ENCODE measurements at regions not wholly inside any gene's neighbourhood (a gene's known extent, or its start where the extent isn't known, plus 50 kb on each side); places are given as distances from the start of the nearest gene placed in this dataset.
"Not testable (repeated sequence)": the region's sequence is repeated elsewhere in the genome, so short reads cannot be mapped to it uniquely, and the experiment has no call there.

GRCh38 chr12:127035011-127035879 lies 1231.7 kb upstream of the TMEM132C start:
- DNase-seq (ENCODE audit: low spot score): no peak
- in situ Hi-C loops (cut with HindIII; ENCODE audit: low sequenced_read_pairs): no loop called here

GRCh38 chr12:127038152-127038551 lies 1228.8 kb upstream of the TMEM132C start:
- in situ Hi-C loops (cut with HindIII; ENCODE audit: low sequenced_read_pairs): no loop called here
- no peak for DNase-seq (ENCODE audit: low spot score)

DNA sequence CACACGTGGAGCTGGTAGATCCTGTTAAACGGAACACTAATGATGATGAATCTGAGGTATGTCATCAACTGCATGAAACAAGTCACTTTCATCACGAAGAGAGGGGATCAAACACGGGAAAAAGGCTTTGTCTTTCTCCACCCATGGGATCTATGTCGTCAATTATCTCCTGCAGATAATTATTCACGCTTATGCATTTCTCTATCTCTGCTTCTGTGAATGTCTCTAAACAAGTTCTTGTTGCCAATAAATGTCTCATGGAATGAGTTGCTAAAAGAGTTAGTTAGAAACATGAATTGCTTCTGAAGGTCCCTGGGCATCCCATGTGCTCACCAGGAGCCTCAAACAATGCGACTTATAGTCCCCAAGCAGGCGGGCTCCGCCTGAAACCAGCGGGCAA lies 1228.2 kb upstream of the TMEM132C start:
- DNase-seq (ENCODE audit: low spot score): no peak
- in situ Hi-C loops (cut with HindIII; ENCODE audit: low sequenced_read_pairs): no loop called here

DNA sequence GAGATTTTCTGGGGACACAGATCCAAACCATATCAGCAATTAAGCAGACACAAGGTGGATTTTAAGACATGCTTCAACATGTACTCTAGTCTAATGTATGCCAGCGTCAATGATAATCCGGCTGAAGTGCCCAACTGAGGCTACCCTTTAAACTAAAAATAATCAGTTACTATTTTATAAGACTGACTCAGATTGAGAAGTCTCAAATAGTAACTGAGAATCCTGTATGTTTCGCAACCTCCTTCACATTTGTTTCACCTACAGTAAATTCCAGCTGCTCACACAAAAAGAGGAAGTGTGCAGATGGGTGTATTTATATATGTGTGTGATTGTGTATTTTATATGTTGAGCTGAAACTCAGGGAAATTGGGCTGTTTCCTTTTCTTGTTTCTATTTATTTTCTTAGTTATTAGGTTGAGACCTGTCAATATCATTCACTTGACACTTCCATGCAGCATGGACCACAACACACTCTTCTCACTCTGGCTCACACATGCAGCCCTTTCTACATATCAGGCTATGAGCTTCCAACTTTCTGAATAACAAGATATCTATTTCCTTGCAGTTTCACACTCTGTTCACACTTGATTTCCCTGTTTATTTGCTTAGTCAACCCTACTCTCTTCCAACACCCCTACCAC lies 1224.9 kb upstream of the TMEM132C start:
- no peak for DNase-seq (ENCODE audit: low spot score)
- in situ Hi-C loops (cut with HindIII; ENCODE audit: low sequenced_read_pairs): no loop called here

GRCh38 chr12:127043731-127044130 lies 1223.2 kb upstream of the TMEM132C start:
- DNase-seq (ENCODE audit: low spot score): no peak
- in situ Hi-C loops (cut with HindIII; ENCODE audit: low sequenced_read_pairs): no loop called here

DNA sequence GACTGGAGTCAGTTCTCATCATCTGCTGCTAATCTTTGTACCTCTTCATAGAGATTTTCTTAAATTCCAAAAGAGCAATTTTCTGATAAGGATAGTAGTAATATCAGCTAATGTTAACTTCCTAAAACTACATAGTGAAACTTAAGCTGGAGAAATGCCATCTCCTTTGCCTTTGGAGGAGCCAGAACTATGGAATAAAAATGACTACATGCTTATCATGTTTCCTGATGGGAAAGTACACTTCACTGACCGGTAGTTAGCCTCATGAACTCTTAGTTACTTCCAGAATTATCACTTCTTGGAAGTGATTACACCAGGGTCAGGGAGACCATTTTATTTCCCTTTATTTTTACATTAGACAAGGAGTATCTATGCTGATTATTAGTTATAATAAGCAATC lies 1222.1 kb upstream of the TMEM132C start:
- in situ Hi-C loops (cut with HindIII; ENCODE audit: low sequenced_read_pairs): no loop called here
- DNase-seq (ENCODE audit: low spot score): no peak

GRCh38 chr12:127046467-127046866 lies 1220.5 kb upstream of the TMEM132C start:
- no peak for DNase-seq (ENCODE audit: low spot score)

DNA sequence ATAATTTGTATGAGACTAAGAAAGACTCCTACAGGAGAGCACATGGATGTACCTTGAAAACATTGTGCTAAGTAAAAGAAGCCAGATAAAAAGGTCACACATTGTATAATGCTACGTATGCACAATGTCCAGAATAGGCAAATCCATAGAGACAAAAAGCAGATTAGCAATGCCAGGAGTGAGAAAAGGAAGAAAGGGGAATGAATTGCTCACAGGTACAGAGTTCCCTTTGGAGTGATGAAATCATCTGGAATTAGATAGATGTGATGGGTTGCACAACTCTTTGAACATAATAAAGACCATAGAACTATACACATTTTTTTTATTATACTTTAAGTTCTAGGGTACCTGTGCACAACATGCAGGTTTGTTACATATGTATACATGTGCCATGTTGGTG lies 1218.9 kb upstream of the TMEM132C start:
- in situ Hi-C loops (cut with HindIII; ENCODE audit: low sequenced_read_pairs): no loop called here
- no peak for DNase-seq (ENCODE audit: low spot score)

More at GRCh38 chr12:127046467-127046866, 1220.5 kb upstream of the TMEM132C start:
- in situ Hi-C loops (cut with HindIII; ENCODE audit: low sequenced_read_pairs): no loop called here

GRCh38 chr12:127048525-127048924 lies 1218.4 kb upstream of the TMEM132C start:
- DNase-seq (ENCODE audit: low spot score); in situ Hi-C loops (cut with HindIII; ENCODE audit: low sequenced_read_pairs): not testable (repeated sequence)

DNA sequence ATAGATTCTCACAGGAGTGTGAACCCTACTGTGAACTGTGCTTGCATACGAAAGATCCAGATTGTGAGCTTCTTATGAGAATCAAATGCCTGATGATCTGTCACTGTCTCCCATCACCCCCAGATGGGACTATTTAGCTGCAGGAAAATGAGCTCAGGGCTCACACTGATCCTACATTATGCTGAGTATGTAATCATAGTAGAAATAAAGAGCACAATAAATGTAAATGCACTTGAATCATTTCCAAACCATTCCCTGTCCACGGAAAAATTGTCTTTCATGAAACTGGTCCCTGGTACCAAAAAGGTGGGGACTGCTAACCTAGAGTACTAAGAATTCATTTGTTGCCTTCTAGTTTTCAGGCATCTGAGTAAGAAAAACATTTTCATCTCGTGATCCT lies 1215.8 kb upstream of the TMEM132C start:
- DNase-seq (ENCODE audit: low spot score): no peak
- in situ Hi-C loops (cut with HindIII; ENCODE audit: low sequenced_read_pairs): no loop called here

DNA sequence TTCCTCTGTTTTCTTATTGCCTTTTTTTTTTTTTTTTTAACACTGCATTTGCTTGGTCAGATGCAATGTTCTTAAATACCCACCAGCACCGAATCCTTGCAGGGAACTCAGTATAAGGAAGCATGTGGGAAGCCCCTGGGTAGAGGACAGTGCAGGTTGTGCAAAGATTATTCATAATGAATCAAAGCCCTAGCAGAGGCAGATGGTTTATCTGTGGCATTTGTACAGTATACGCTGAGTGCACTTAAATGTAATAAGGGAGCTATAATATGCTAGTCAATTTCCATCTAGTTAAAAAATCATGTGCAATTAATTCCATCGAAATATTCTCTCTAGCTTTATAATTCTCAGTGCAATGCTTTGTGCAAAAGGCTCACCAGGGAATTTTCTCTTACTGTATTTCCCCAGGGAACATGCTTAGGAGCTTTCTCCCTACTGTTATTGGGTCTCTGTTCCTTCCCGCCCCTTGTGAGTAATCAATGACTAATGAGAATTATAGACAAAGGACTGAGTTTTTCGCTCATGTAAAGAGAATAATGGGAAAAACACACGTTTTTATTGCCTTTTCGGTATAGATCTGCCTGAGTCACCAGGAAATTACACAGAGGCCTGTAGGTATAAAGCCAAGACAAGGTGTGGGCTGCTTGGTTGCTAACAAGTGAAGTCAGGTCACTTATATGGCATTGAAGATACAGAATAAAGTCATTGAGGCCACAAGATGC lies 1214.3 kb upstream of the TMEM132C start:
- in situ Hi-C loops (cut with HindIII; ENCODE audit: low sequenced_read_pairs): no loop called here
- DNase-seq (ENCODE audit: low spot score): no peak

- in situ Hi-C loops (cut with HindIII; ENCODE audit: low sequenced_read_pairs): no loop called here
- DNase-seq (ENCODE audit: low spot score): no peak
Measured at GRCh38 chr12:127054531-127054930, 1212.4 kb upstream of the TMEM132C start.

- in situ Hi-C loops (cut with HindIII; ENCODE audit: low sequenced_read_pairs): no loop called here
- DNase-seq (ENCODE audit: low spot score): no peak
Measured at GRCh38 chr12:127060310-127060847, 1206.6 kb upstream of the TMEM132C start.

GRCh38 chr12:127060933-127061332 lies 1206.0 kb upstream of the TMEM132C start:
- no peak for DNase-seq (ENCODE audit: low spot score)
- in situ Hi-C loops (cut with HindIII; ENCODE audit: low sequenced_read_pairs): no loop called here

DNA sequence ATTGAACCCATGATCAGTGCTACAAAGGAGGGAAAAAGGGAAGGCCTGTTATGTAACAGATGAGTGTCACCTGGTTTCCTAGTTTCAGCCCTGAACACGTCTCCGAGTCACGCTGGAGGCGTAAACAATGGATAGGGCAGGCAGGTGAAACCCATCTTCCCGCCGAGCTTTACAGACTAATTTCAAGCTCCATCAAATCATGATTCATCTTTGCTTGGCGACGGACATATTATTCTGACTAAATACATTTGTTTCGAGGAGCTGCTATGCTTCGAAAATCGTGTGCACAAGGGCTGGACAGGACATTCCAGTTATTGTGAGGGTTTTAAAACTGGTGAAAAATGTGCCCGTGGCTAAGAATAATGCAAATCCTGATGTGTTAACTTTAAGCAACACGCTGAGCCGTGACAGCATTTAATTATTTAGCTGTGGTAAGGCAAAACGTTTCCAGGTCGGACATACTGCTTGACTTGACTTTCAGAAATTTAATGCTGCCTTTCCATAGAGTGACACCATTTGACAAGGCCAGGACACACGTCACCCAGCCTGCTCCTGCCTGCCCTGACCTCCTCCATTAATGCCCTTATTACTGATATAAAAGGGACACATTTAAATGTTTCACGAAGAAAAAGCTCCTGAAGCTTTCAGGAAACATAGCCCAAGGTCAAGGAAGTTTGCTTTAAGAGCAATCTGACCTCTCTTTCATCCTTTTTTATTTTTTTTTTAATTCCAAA lies 1203.5 kb upstream of the TMEM132C start:
- in situ Hi-C loops (cut with HindIII; ENCODE audit: low sequenced_read_pairs): no loop called here
- no peak for DNase-seq (ENCODE audit: low spot score)

- no peak for DNase-seq (ENCODE audit: low spot score)
- in situ Hi-C loops (cut with HindIII; ENCODE audit: low sequenced_read_pairs): no loop called here
Measured at GRCh38 chr12:127064207-127064606, 1202.8 kb upstream of the TMEM132C start.

GRCh38 chr12:127065595-127065994 lies 1201.4 kb upstream of the TMEM132C start:
- no peak for DNase-seq (ENCODE audit: low spot score)

GRCh38 chr12:127070515-127071157 lies 1196.3 kb upstream of the TMEM132C start:
- in situ Hi-C loops (cut with HindIII; ENCODE audit: low sequenced_read_pairs): no loop called here
- no peak for DNase-seq (ENCODE audit: low spot score)

More at GRCh38 chr12:127065595-127065994, 1201.4 kb upstream of the TMEM132C start:
- in situ Hi-C loops (cut with HindIII; ENCODE audit: low sequenced_read_pairs): no loop called here

GRCh38 chr12:127074161-127074560 lies 1192.8 kb upstream of the TMEM132C start:
- no peak for DNase-seq (ENCODE audit: low spot score)
- in situ Hi-C loops (cut with HindIII; ENCODE audit: low sequenced_read_pairs): no loop called here

Measured in G401 (cell line).